K562 (cell line): ENCODE measurements at regions not wholly inside any gene's neighbourhood (a gene's known extent, or its start where the extent isn't known, plus 50 kb on each side); places are given as distances from the start of the nearest gene placed in this dataset.
A peak's percentile ranks its signal among the peaks of the same experiment; 100 is the strongest.

Source experiments
- ATF1 ChIP-seq, 2 experiments: fragments of 450-650 bp in 1 of 2; IDR thresholded peaks; 2 replicates each; pipeline ENCODE4 v1.6.1; 2016; ENCODE audit warnings: missing compliant biosample characterization in 1 of 2, missing genetic modification characterization in 1 of 2
- ATF4 ChIP-seq: fragments of 450-650 bp; formaldehyde crosslinking; IDR thresholded peaks from 2 replicates; pipeline ENCODE4 v1.4.0; 2022; ENCODE audit warnings: mild to moderate bottlenecking, moderate library complexity
- CEBPG ChIP-seq, 3 experiments: fragments of 200-800 bp in 1 of 3; sonication (Bioruptor generic) in 1 of 3; sonication (generic) in 1 of 3; formaldehyde crosslinking in 1 of 3; IDR thresholded peaks in 2 of 3; conservative IDR thresholded peaks in 1 of 3; 2 replicates each; pipeline versions ENCODE4 v1.6.1 to v1.8.0; 2016 to 2022; ENCODE audit warnings: missing compliant biosample characterization in 2 of 3, missing genetic modification characterization in 2 of 3, mild to moderate bottlenecking in 1 of 3, missing genetic modification reagents in 1 of 3
- CHAMP1 ChIP-seq: fragments of 450-650 bp; IDR thresholded peaks from 2 replicates; pipeline ENCODE4 v1.6.1; 2016; ENCODE audit warnings: mild to moderate bottlenecking
- COPS2 ChIP-seq: fragments of 450-650 bp; conservative IDR thresholded peaks from 2 replicates; pipeline ENCODE4 v1.6.1; 2016; ENCODE audit warnings: mild to moderate bottlenecking, moderate library complexity
- ELF4 ChIP-seq: fragments of 450-650 bp; formaldehyde crosslinking; IDR thresholded peaks from 2 replicates; pipeline ENCODE4 v1.4.0; 2022; ENCODE audit warnings: missing genetic modification characterization
- HEY1 ChIP-seq: fragments of 250-450 bp; sonication (Bioruptor Pico); IDR thresholded peaks from 2 replicates; pipeline ENCODE4 v1.5.0; 2020; ENCODE audit warnings: mild to moderate bottlenecking, moderate library complexity, borderline replicate concordance
- HMG20B ChIP-seq: fragments of 250-450 bp; sonication (Bioruptor Pico); IDR thresholded peaks from 2 replicates; pipeline ENCODE4 v1.5.0; 2021; ENCODE audit warnings: mild to moderate bottlenecking
- HOXB6 ChIP-seq: fragments of 250-450 bp; sonication (Bioruptor Pico); IDR thresholded peaks from 2 replicates; pipeline ENCODE4 v1.5.1; 2022; ENCODE audit warnings: mild to moderate bottlenecking, borderline replicate concordance
- KAT7 ChIP-seq: sonication (generic); formaldehyde crosslinking; IDR thresholded peaks from 2 replicates; pipeline ENCODE4 v1.8.0; 2022; ENCODE audit warnings: missing genetic modification reagents, mild to moderate bottlenecking, borderline replicate concordance
- LARP7 ChIP-seq: fragments of 450-650 bp; IDR thresholded peaks from 2 replicates; pipeline ENCODE4 v1.6.1; 2016
- MAFG ChIP-seq: fragments of 450-650 bp; conservative IDR thresholded peaks from 2 replicates; pipeline ENCODE4 v1.6.1; 2016; ENCODE audit warnings: missing genetic modification characterization, missing compliant biosample characterization
- MAX ChIP-seq: sonication (generic); formaldehyde crosslinking; IDR thresholded peaks from 2 replicates; pipeline ENCODE4 v1.9.0; 2022; ENCODE audit warnings: mild to moderate bottlenecking, missing genetic modification reagents
- MTA2 ChIP-seq: fragments of 450-650 bp; IDR thresholded peaks from 2 replicates; pipeline ENCODE4 v1.6.1; 2016; ENCODE audit warnings: low read depth
- PML ChIP-seq: IDR thresholded peaks from 2 replicates; pipeline ENCODE4 v1.6.1; 2012; ENCODE audit warnings: low read length, inconsistent platforms
- SMARCC2 ChIP-seq: fragments of 450-650 bp; IDR thresholded peaks from 2 replicates; pipeline ENCODE4 v1.6.1; 2017; ENCODE audit warnings: antibody characterized with exemption, moderate library complexity, mild to moderate bottlenecking, low read depth
- TCF7 ChIP-seq: sonication (generic); IDR thresholded peaks from 2 replicates; pipeline ENCODE4 v1.6.1; 2016; ENCODE audit warnings: antibody characterized with exemption, borderline replicate concordance
- TRIM24 ChIP-seq, 2 experiments: fragments of 450-650 bp; IDR thresholded peaks; 2 replicates each; pipeline ENCODE4 v1.6.1; 2016
- TRIM28 ChIP-seq: fragments of 450-650 bp; IDR thresholded peaks from 2 replicates; pipeline ENCODE4 v1.6.1; 2017
- XRCC4 ChIP-seq: IDR thresholded peaks from one replicate; pipeline ENCODE4 v1.6.1; 2011; ENCODE audit not compliant: insufficient read depth, insufficient read length; ENCODE audit errors: extremely low read depth
- YBX1 ChIP-seq: fragments of 450-650 bp; IDR thresholded peaks from 2 replicates; pipeline ENCODE4 v1.7.1; 2016; ENCODE audit warnings: mild to moderate bottlenecking
- ZBTB2 ChIP-seq: fragments of 450-650 bp; IDR thresholded peaks from 2 replicates; pipeline ENCODE4 v1.6.1; 2016; ENCODE audit warnings: antibody characterized with exemption
- ZNF174 ChIP-seq: fragments of 250-450 bp; sonication (Bioruptor Pico); IDR thresholded peaks from 2 replicates; pipeline ENCODE4 v1.4.0; 2020; ENCODE audit warnings: mild to moderate bottlenecking
- ZNF212 ChIP-seq: fragments of 450-650 bp; formaldehyde crosslinking; IDR thresholded peaks from 2 replicates; pipeline ENCODE4 v1.4.0; 2020; ENCODE audit warnings: mild to moderate bottlenecking
- ZNF444 ChIP-seq: fragments of 250-450 bp; sonication (Bioruptor Pico); IDR thresholded peaks from 2 replicates; pipeline ENCODE4 v1.4.0; 2020; ENCODE audit warnings: mild to moderate bottlenecking, moderate library complexity
- ZNF778 ChIP-seq: fragments of 450-650 bp; formaldehyde crosslinking; IDR thresholded peaks from 2 replicates; pipeline ENCODE4 v1.4.0; 2020; ENCODE audit warnings: mild to moderate bottlenecking, moderate library complexity
- ZNF79 ChIP-seq: fragments of 250-450 bp; sonication (Bioruptor Pico); IDR thresholded peaks from 2 replicates; pipeline ENCODE4 v1.4.0; 2020; ENCODE audit warnings: low read depth, mild to moderate bottlenecking, moderate library complexity

DNA sequence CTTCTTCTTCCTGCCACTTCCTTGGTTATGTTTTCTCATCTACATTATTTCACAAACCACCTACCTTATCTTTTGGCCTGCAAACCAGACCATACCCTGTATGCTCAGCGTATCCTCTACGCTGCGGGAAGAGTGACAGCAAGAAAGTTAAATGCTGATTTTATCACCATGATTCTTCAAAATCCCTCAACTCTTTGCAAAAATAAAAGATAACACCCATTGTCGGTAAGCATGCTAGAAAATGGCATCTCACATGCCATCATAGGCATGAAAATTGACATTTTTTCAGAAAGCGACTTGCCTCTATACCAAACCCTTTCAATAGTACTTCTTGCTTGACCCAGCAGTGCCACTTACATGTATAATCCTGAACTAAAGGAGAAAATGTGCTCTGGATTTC lies 102.0 kb downstream of the HPGD start (continued):
- TF ChIP-seq ZNF778 (CRISPR knock-in tag) (no peak), HEY1 (CRISPR knock-in tag) (peak; percentile 56; the same call in 1 of the 2 replicates), SMARCC2 (peak; percentile 78), COPS2 (no peak), HOXB6 (CRISPR knock-in tag) (no peak), ATF1 (CRISPR knock-in tag; IDR thresholded peaks at IDR 0.05) (no peak), ATF1 (tag; IDR thresholded peaks at IDR 0.05) (peak; percentile 54; the same call in 1 of the 2 replicates), CEBPG (CRISPR knock-in tag; IDR thresholded peaks at IDR 0.05) (no peak), CEBPG (tag; conservative IDR thresholded peaks at IDR 0.05 in 1 of 2, IDR thresholded peaks at IDR 0.05 in 1 of 2) (peak in 1 of 2 experiments; percentile 38; a peak in 1 of 4 replicates), HMG20B (no peak), CHAMP1 (peak; percentile 83), ZBTB2 (peak; percentile 61; the same call in 1 of the 2 replicates), ZNF79 (no peak), MAX (CRISPR knock-in tag) (no peak), ELF4 (CRISPR knock-in tag) (no peak), TRIM24 (IDR thresholded peaks at IDR 0.05) (peak; percentile 70 to 80), KAT7 (CRISPR knock-in tag) (no peak), YBX1 (no peak), XRCC4 (no peak), TCF7 (no peak), MTA2 (peak; percentile 55; the same call in 1 of the 2 replicates), TRIM28 (0 out of 2 replicates have a peak, but pooled peaks have one; percentile 25), ZNF444 (no peak), PML (peak; percentile 52; the same call in 1 of the 2 replicates), ZNF174 (CRISPR knock-in tag) (no peak), ATF4 (0 out of 2 replicates have a peak, but pooled peaks have one; percentile 38), MAFG (peak; percentile 76), ZNF212 (CRISPR knock-in tag) (no peak), LARP7 (no peak)
